IgD-negative memory B cell (primary cell): ENCODE measurements at regions not wholly inside any gene's neighbourhood (a gene's known extent, or its start where the extent isn't known, plus 50 kb on each side); places are given as distances from the start of the nearest gene placed in this dataset.
"Not testable (repeated sequence)": the region's sequence is repeated elsewhere in the genome, so short reads cannot be mapped to it uniquely, and the experiment has no call there.

ENCODE experiments used
- H3K27ac Mint-ChIP-seq, 3 donors: one replicate each; pipeline ENCODE4 v1.8.0; 2020 to 2022; ENCODE audit warnings: mild to moderate bottlenecking in 3 of 3, mixed read lengths in 3 of 3, moderate library complexity in 1 of 3
- H3K27me3 Mint-ChIP-seq: one replicate; pipeline ENCODE4 v1.8.0; 2021; ENCODE audit warnings: mixed read lengths
- H3K36me3 Mint-ChIP-seq: one replicate; pipeline ENCODE4 v1.8.0; 2020; ENCODE audit warnings: mild to moderate bottlenecking, mixed read lengths
- H3K4me1 Mint-ChIP-seq, 3 donors: one replicate each; pipeline ENCODE4 v1.8.0; 2020 to 2022; ENCODE audit warnings: mixed read lengths in 3 of 3, mild to moderate bottlenecking in 1 of 3
- H3K4me3 Mint-ChIP-seq, 4 donors: one replicate each; pipeline ENCODE4 v1.8.0; 2020 to 2022; ENCODE audit warnings: mild to moderate bottlenecking in 4 of 4, mixed read lengths in 4 of 4, moderate library complexity in 3 of 4
- H3K9me3 Mint-ChIP-seq, 3 donors: one replicate each; pipeline ENCODE4 v1.8.0; 2020 to 2021; ENCODE audit warnings: mixed read lengths in 3 of 3, mild to moderate bottlenecking in 1 of 3

DNA sequence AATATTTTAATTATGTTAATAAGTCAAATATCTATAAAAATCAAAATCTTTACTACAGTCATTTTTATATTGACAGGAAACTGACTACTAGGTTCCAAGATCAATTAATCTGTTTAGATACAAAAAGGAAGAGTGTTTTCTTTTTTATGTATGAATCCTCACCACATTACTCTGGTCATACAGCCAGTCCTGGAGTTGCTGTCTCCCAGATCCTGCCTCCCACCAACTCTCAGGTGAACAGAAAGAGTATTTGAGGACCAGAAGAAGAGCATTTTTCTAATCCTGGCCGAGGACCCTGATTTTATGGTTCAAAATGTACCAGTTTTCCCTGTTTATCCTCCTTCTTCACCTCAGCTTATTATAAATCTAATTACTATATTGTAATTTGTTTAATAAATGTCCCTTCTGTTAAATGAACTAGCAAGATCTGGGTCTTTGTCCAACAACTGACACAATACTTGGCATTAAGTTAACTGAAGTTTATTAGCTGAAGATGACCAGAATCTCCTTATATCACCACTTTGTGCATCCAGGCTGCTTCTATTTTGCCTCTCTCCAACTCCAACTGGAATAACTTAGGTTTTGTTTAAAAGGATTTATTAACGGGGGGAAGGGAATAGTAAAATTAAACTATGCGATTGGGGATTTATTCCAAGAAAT, 224.4 kb upstream of the PCDH7 start:
- H3K36me3 Mint-ChIP-seq, result no peaks in the 10 kb centered on the region
- no peak overlapping the region for H3K27ac Mint-ChIP-seq
- H3K4me3 Mint-ChIP-seq, result no peak overlapping the region
- H3K27me3 Mint-ChIP-seq, result no peaks in the 10 kb centered on the region
- H3K9me3 Mint-ChIP-seq, result peaks cover 4 to 17% (median 6%) of the 10 kb centered on the region in 3 donors
- no peaks in the 10 kb centered on the region for H3K4me1 Mint-ChIP-seq

DNA sequence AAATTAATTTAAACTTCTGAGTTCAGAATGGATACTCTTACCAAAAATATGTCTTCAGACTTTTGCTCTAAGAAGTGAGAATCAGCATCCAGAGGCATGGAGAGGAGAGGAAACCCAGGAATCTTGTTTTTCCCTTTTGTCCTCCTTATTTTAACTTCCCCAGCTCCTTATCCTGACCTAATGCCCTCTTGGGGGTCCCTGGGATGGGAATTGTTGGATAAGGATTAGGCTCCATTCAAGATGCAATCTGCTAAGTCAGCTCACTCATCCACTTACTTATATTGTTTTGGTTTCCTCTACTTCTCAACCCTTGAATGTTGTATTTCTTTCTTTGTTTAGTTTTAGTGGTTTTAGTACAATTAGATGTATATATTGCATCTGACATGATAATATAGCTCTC, 208.4 kb upstream of the PCDH7 start:
- H3K27ac Mint-ChIP-seq, result no peak overlapping the region
- H3K9me3 Mint-ChIP-seq, result peaks cover 0 to 4% (median 2%) of the 10 kb centered on the region in 3 donors
- no peaks in the 10 kb centered on the region for H3K4me1 Mint-ChIP-seq
- H3K4me3 Mint-ChIP-seq, result no peak overlapping the region
- no peaks in the 10 kb centered on the region for H3K27me3 Mint-ChIP-seq
- no peaks in the 10 kb centered on the region for H3K36me3 Mint-ChIP-seq

DNA sequence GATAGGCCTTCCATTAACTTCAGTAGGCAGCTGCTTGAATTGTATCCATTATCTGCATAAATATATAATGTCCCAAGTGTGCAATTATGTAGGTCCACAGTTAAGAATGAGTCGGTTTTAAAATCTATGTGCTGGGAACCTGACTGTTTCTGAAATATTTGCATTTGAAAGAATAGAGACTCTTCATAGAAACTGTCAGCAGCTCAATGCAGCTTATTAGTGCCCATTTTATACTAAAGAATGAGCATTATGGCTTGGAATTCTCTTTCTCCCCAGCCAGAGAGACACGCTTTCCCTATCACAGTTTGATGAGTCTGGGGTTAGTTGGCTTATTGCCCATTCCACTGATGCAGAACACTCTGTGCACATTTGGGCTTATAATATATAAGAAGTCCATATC, 202.0 kb upstream of the PCDH7 start:
- peaks cover 0 to 2% (median 2%) of the 10 kb centered on the region in 3 donors for H3K9me3 Mint-ChIP-seq
- H3K36me3 Mint-ChIP-seq, result peaks cover 2% of the 10 kb centered on the region
- H3K27ac Mint-ChIP-seq, result no peak overlapping the region
- no peaks in the 10 kb centered on the region for H3K27me3 Mint-ChIP-seq
- H3K4me1 Mint-ChIP-seq, result no peaks in the 10 kb centered on the region
- no peak overlapping the region for H3K4me3 Mint-ChIP-seq

DNA sequence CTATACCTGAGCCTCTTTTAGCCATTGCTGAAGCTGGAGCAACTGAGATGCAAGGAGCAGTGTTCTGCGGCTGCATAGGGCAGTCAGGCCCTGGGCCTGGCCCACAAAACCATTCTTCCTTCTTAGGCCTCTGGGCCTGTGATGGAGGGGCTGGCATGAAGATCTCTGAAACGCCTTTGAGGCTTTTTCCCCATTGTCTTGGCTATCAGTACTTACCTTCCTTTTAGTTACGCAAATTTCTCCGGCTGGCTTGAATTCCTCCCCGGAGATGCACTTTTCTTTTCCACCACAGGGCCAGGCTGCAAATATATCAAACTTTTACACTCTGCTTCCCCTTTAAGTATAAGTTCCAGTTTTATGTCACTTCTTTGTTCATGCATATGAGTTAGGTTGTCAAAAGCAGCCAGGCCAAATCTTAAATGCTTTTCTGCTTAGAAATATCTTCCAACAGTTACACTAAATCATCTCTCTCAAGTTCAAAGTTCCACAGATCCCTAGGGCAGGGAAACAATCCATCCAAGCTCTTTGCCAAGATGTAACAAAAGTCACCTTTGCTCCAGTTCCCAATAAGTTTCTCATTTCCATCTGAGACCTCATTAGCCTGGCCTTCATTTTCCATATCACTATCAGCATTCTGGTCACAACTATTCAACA, 194.4 kb upstream of the PCDH7 start:
- Mint-ChIP-seq H3K4me1 (no peaks in the 10 kb centered on the region), H3K4me3 (no peak overlapping the region), H3K36me3 (no peaks in the 10 kb centered on the region), H3K27me3 (no peaks in the 10 kb centered on the region), H3K27ac (no peak overlapping the region), H3K9me3 (peaks cover 0 to 8% (median 0%) of the 10 kb centered on the region in 3 donors)

DNA sequence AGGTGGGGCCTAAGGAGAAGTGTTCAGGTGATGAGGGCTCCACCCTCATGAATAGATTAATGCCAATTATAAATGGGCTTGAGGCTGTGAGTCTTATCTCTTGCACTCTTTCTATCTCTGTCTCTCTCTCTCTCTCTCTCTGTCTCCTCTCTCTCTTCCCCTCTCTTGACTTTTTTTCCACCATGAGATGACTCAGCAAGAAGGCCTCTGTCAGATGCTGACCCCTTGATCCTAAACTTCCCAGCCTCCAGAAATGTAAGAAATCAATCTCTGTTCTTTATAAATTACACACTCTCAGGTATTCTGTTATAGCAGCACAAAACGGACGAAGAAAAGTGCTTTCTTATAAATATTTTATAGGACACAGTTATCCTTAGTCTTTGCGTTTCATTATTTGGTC, 184.9 kb upstream of the PCDH7 start:
- Mint-ChIP-seq H3K4me3 (no peak overlapping the region), H3K9me3 (peaks cover 3 to 28% (median 6%) of the 10 kb centered on the region in 3 donors), H3K27me3 (no peaks in the 10 kb centered on the region), H3K27ac (no peak overlapping the region), H3K4me1 (no peaks in the 10 kb centered on the region), H3K36me3 (no peaks in the 10 kb centered on the region)

DNA sequence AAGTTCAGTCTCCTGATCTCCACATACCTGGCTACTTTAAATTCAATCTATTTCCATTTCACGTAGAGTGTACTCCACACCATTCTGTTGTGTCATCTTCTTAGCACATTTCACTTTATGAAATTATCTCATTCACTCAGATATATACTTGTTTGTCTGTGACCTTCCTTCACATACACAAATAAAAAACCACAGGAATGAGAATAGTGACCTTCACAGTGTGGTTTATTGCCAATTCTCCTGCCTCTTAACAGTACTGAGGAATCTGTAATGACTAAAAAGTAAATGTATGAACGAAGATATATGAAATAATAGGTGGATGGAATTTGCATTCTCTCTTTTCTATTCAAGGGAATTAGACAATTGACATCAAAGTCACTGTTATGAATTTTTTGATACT, 183.9 kb upstream of the PCDH7 start:
- peaks cover 3 to 28% (median 3%) of the 10 kb centered on the region in 3 donors for H3K9me3 Mint-ChIP-seq
- H3K4me1 Mint-ChIP-seq, result no peaks in the 10 kb centered on the region
- no peak overlapping the region for H3K27ac Mint-ChIP-seq
- H3K27me3 Mint-ChIP-seq, result no peaks in the 10 kb centered on the region
- no peak overlapping the region for H3K4me3 Mint-ChIP-seq
- H3K36me3 Mint-ChIP-seq, result peaks cover 1% of the 10 kb centered on the region

DNA sequence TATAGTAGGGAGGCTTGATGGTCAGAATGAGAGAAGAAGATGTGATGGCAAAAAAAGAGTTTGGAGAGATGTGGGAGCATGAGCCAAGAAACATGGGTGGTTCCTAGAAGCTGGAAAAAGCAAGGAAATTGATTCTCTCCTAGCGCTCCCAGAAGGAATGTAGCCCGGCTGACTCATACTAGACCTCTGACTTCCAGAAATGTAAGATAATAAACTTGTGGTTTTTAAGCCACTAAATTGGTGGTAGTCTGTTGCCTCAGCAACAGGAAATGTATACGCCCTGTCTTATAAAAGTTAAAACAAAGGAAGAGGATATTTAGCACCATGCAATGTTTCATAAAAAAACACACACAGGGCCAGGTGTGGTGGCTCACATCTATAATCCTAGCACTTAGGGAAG, 182.7 kb upstream of the PCDH7 start:
- Mint-ChIP-seq H3K27me3 (no peaks in the 10 kb centered on the region), H3K4me1 (no peaks in the 10 kb centered on the region), H3K9me3 (peaks cover under 1 to 28% (median 3%) of the 10 kb centered on the region in 3 donors), H3K27ac (no peak overlapping the region), H3K36me3 (peaks cover 1% of the 10 kb centered on the region), H3K4me3 (no peak overlapping the region)

DNA sequence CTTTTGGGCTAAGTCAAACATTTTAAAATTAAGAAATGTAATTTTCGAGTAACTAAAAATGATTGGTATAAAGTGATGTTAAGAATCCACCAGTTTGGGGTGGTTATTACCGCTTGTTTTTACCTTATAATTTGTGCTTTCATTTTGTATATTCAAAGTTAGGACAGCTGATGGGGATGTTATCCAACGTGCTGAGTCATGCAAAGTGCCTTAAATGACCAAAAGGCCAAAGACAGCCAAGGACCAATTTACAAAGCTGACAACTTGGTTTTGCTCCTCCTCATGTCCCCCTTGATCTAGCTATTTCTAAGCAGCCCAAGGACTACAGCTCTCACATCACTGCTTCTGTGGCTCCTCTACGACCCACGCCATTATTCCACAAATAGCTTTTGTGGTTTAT, 181.4 kb upstream of the PCDH7 start:
- H3K4me1 Mint-ChIP-seq, result no peaks in the 10 kb centered on the region
- peaks cover 1% of the 10 kb centered on the region for H3K36me3 Mint-ChIP-seq
- H3K27ac Mint-ChIP-seq, result no peak overlapping the region
- H3K27me3 Mint-ChIP-seq, result no peaks in the 10 kb centered on the region
- H3K9me3 Mint-ChIP-seq, result peaks cover 0 to 24% (median 3%) of the 10 kb centered on the region in 3 donors
- H3K4me3 Mint-ChIP-seq, result no peak overlapping the region

DNA sequence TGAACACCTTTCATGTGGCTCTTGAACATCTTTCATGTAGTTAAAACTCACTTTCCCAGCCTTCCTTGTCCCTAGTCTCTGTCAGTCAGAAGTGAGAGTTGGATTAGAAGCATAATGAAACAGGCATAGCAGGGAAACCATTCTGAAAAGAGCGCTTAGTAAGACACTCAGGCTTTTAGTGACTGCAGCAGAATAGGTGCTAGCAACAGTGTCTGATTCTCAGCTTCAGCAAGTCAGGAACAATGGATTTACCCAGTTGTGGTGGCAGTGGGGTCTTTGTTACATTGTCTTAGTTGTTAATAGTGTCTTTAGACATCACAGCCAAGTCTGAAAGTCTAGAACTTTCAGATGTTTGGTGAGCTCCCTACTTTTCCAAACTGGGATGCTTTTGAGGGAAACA, 177.1 kb upstream of the PCDH7 start:
- Mint-ChIP-seq H3K4me1 (no peaks in the 10 kb centered on the region), H3K36me3 (peaks cover 1% of the 10 kb centered on the region), H3K4me3 (no peak overlapping the region), H3K9me3 (peaks cover 0 to 8% (median 2%) of the 10 kb centered on the region in 3 donors), H3K27ac (no peak overlapping the region), H3K27me3 (no peaks in the 10 kb centered on the region)

DNA sequence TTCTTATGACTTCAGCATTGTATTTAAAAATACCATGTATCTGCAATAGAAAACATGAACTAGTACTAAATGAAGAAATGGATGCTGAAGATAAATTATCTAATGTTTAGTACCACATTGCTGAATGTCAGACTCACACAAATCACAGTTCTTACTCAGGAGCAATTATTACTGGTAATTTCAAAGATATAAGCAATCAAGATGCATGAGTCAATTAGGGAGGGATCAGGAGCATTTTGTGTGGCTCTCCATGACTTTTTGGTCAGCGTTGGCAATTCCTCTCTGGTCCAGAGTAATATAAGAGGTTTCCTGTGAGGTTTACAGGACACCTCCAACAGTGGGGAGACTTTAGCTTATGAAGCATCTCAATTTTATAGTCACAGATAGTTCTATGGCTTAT, 167.0 kb upstream of the PCDH7 start:
- peaks cover 0 to 8% (median 4%) of the 10 kb centered on the region in 3 donors for H3K9me3 Mint-ChIP-seq
- no peak overlapping the region for H3K27ac Mint-ChIP-seq
- H3K4me1 Mint-ChIP-seq, result no peaks in the 10 kb centered on the region
- H3K27me3 Mint-ChIP-seq, result no peaks in the 10 kb centered on the region
- H3K4me3 Mint-ChIP-seq, result no peak overlapping the region
- no peaks in the 10 kb centered on the region for H3K36me3 Mint-ChIP-seq

DNA sequence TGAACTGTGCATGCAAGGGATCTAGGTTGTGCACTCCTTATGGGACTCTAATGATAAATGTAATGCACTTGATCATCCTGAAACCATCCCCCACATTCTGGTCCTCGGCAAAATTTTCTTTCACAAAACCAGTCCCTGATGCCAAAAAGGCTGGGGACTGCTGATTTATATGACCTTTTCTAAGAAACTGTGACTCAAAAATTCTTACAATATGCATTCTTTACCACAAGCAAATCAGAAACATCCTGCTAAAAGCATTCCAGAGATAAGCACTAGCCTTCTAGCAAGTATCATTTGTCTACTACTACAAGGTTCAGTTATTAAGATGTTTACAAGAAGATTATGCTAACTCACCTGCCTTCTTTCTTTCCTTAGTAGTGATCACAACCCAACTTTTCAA, 166.5 kb upstream of the PCDH7 start:
- no peak overlapping the region for H3K27ac Mint-ChIP-seq
- peaks cover 0 to 8% (median 4%) of the 10 kb centered on the region in 3 donors for H3K9me3 Mint-ChIP-seq
- H3K27me3 Mint-ChIP-seq, result no peaks in the 10 kb centered on the region
- H3K36me3 Mint-ChIP-seq, result no peaks in the 10 kb centered on the region
- no peaks in the 10 kb centered on the region for H3K4me1 Mint-ChIP-seq
- no peak overlapping the region for H3K4me3 Mint-ChIP-seq

DNA sequence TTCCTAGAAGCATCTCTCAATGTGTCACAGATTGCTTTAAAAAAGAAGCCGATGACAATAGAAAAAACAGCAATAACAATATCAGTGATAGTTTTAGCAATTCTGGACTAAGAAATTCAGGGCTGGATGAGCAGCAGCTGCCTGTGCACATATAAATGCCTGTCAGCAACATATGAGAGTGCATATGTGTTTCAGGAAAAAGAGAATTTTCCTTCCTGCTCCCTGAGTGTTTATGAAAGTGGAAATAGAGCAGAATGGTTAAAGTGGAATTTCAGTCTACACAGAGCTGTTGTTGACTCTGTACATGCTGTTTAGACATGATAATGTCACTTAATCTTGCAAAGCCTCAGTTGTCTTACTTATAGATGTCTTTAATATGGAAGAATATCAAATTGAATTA, 164.4 kb upstream of the PCDH7 start:
- H3K4me3 Mint-ChIP-seq, result no peak overlapping the region
- no peaks in the 10 kb centered on the region for H3K36me3 Mint-ChIP-seq
- H3K27me3 Mint-ChIP-seq, result no peaks in the 10 kb centered on the region
- no peak overlapping the region for H3K27ac Mint-ChIP-seq
- peaks cover under 1 to 13% (median 4%) of the 10 kb centered on the region in 3 donors for H3K9me3 Mint-ChIP-seq
- no peaks in the 10 kb centered on the region for H3K4me1 Mint-ChIP-seq

DNA sequence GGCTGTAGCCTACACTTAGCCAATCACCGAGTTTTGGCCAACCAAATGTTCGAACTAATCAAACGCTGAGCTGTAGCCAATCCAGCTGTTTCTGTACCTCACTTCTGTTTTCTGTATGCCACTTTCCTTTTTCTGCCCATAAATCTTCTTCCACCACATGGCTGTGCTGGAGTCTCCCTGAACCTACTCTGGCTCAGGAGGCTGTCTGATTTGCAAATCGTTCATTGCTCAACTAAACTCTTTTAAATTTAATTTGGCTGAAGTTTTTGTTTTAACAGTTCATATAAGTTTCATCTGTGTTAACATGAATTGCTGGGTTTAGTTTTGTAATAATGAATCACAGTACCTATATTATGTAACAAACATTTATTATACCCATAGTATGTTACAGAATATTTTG, 160.7 kb upstream of the PCDH7 start:
- Mint-ChIP-seq H3K4me1 (no peaks in the 10 kb centered on the region), H3K9me3 (peaks cover 2 to 22% (median 9%) of the 10 kb centered on the region in 3 donors), H3K27ac (no peak overlapping the region), H3K4me3 (no peak overlapping the region), H3K27me3 (no peaks in the 10 kb centered on the region), H3K36me3 (no peaks in the 10 kb centered on the region)

DNA sequence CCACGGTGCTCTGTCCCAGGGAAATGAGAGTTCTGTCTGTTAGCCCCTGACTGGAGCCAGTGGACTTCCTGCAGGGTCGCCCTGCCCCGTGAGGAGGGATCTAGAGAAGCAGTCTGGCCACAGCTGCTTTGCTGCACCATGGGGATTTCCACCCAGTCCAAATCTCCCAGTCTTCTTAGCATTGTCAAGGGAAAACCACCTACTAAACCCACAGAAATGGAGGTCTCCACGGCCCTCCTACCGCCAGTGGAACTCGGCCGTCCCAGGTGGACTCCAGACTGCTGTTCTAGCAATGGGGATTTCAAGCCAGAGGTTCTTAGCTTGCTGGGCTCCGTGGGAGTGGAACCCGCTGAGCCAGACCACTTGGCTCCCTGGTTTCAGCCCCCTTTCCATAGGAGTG, 133.3 kb upstream of the PCDH7 start:
- Mint-ChIP-seq H3K9me3 (peaks cover 2 to 20% (median 5%) of the 10 kb centered on the region in 3 donors), H3K4me3 (no peak overlapping the region), H3K27me3 (no peaks in the 10 kb centered on the region), H3K36me3 (no peaks in the 10 kb centered on the region), H3K4me1 (no peaks in the 10 kb centered on the region), H3K27ac (no peak overlapping the region)

DNA sequence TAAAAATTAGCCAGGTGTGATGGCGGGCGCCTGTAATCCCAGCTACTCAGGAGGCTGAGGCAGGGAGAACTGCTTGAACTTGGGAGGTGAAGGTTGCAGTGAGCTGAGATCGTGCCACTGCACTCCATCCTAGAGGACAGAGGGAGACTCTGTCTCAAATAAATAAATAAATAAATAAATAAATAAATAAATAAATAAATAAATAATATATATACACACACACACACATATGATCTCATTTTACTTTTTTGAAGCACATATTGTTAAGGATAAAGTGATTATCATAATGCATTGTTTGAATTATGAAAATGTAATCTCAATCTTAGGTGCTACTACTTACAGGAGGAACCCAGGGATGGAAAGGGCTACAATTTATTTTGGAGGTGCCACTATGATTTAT, 130.5 kb upstream of the PCDH7 start:
- peaks cover 0 to 14% (median 5%) of the 10 kb centered on the region in 3 donors for H3K9me3 Mint-ChIP-seq
- not testable (repeated sequence) for H3K27ac Mint-ChIP-seq

More for the DNA sequence above, 130.5 kb upstream of the PCDH7 start:
- not testable (repeated sequence) for H3K4me3 Mint-ChIP-seq, H3K36me3 Mint-ChIP-seq, H3K27me3 Mint-ChIP-seq, H3K4me1 Mint-ChIP-seq
